GM12875 (cell line): ENCODE measurements at regions not wholly inside any gene's neighbourhood (a gene's known extent, or its start where the extent isn't known, plus 50 kb on each side); places are given as distances from the start of the nearest gene placed in this dataset.

Experiments used
- H3K4me3 ChIP-seq: one replicate; pipeline ENCODE4 v1.5.1; 2011; ENCODE audit warnings: low read depth, low read length, control low read depth
- TF ChIP-seq, protein P1 (sequence below): IDR thresholded peaks from 2 replicates; pipeline ENCODE4 v1.5.1; 2011; ENCODE audit warnings: low read depth, mild to moderate bottlenecking, control low read depth, inconsistent platforms, low read length, moderate library complexity, borderline replicate concordance; ENCODE audit not compliant: insufficient read depth

DNA sequence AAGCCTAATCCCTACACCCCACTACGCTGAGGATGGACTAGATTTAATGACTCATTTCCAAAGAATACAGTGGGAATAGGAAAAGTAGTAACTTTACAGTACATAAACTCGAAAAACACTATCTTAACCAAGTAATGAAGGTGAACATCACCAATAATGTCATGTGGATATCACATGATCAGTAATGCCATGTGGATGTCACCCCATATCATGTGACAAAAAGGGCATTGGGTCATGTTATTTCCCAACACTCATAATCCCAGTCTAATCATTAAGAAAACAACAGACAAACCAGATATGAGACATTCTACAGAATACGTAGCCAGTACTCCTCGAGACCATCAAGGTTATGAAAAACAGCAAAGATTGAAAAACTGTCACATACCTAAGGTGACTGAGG lies 667.3 kb upstream of the CRIM1 start:
- no peak overlapping the region for H3K4me3 ChIP-seq
- TF ChIP-seq, protein P1, sequence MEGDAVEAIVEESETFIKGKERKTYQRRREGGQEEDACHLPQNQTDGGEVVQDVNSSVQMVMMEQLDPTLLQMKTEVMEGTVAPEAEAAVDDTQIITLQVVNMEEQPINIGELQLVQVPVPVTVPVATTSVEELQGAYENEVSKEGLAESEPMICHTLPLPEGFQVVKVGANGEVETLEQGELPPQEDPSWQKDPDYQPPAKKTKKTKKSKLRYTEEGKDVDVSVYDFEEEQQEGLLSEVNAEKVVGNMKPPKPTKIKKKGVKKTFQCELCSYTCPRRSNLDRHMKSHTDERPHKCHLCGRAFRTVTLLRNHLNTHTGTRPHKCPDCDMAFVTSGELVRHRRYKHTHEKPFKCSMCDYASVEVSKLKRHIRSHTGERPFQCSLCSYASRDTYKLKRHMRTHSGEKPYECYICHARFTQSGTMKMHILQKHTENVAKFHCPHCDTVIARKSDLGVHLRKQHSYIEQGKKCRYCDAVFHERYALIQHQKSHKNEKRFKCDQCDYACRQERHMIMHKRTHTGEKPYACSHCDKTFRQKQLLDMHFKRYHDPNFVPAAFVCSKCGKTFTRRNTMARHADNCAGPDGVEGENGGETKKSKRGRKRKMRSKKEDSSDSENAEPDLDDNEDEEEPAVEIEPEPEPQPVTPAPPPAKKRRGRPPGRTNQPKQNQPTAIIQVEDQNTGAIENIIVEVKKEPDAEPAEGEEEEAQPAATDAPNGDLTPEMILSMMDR, result no peak

DNA sequence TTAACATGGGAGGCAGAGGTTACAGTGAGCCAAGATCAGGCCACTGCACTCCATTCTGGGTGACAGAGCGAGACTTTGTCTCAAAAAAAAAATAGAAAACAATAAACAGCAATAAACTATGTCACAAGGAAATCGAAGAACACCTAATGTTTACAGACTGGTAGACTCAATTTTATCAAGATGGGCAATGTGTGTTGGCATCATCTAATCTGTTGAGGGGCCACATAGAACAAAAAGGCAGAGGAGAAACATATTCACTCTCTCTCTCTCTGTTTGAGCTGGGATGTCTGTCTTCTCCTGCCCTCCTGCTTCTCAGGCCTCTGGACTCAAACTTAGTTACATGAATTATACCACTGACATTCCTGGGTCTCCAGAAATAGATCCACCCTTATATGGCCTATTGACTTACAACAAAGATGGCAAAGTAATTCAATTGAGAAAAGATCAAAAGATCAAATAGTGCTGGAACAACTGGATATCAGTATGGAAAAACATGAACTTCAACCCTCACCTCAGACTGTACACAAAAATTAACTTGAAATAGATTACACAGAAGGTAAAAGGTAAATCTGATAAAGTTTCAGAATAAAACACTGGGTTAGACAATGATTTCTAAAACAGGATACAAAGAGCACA lies 703.8 kb upstream of the CRIM1 start:
- H3K4me3 ChIP-seq, result no peak overlapping the region
- TF ChIP-seq, protein P1, result no peak

- no peak overlapping the region for H3K4me3 ChIP-seq
- TF ChIP-seq, protein P1, result no peak
Measured at GRCh38 chr2:35614640-35615039, 740.9 kb upstream of the CRIM1 start.

DNA sequence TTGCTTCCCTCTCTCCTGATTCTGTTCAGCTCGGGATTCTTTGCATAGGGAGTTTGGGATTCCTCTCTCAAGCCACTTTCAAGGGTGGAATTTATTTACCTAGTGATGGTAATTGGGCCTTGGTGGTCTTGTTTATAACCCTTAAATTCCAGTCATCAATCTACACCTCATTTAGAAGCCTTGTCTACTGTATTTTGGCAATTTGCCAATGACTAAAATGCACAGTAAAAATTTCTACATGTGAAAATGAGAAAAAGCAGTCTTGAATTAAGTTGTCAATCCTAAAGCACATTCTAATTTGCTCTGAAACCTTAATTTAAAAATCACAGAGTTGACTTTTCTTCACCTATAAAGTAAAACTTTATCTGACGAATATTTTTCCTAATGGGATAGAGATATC lies 749.2 kb upstream of the CRIM1 start:
- TF ChIP-seq, protein P1, result no peak
- no peak overlapping the region for H3K4me3 ChIP-seq

DNA sequence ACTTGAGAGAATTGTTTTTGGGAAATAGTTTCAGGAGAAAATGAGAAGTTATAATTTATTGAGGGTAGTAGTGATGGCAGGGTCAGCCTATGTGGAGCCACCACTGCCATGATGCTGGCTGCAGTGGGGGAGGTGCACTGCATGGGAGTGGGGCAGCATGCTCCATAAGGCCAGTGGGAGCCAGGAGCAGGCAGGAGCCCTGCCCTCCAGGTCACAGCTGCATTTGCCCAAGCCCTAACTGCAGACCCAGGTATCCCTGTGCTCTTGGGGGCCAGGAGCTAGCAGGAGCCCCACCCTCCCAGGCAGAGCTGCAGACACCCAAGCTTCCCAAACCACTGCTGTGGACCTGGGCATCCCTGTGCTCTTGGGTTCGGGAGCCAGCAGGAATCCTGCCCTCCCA lies 757.3 kb upstream of the CRIM1 start:
- TF ChIP-seq, protein P1, result no peak
- H3K4me3 ChIP-seq, result no peak overlapping the region

DNA sequence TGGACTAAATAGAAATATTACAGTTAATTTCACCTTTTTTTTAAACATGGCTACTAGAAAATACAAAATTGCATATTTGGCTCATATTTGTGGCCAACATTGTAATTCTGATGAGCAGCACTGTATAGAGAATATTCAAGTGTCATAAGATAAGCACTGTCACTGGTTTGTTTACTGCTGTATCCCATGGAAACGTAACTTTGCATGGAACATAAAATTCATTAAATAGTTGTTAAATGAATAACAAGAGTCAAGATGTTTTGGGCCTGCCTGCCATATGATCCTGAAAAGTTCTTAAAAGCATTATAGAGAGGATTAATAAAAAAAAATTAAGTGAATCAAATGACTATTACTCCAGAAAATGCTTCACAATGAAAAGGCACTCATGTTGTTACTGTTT lies 763.7 kb upstream of the CRIM1 start:
- no peak overlapping the region for H3K4me3 ChIP-seq
- TF ChIP-seq, protein P1, result no peak

DNA sequence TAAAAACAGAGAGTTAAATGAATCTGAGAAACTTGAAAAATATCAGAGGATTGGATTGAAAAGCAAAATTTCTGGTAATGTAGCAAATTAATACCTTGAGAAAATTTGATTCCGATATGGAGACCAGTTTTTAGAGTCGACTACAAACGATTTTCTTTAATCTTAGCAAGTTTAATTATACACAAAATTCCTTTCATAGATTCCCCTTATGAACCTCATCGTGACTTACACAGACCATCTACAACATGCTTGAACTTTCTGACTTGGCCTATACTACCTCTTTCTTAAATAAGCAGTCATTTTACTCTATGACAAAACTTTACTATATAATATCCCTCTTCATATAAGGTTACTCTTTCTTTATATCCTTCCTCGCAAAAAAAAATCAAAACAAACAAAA lies 769.6 kb upstream of the CRIM1 start:
- no peak overlapping the region for H3K4me3 ChIP-seq
- TF ChIP-seq, protein P1, result no peak
